ENCODE measurements at regions not wholly inside any gene's neighbourhood (a gene's known extent, or its start where the extent isn't known, plus 50 kb on each side); places are given as distances from the start of the nearest gene placed in this dataset.

DNA sequence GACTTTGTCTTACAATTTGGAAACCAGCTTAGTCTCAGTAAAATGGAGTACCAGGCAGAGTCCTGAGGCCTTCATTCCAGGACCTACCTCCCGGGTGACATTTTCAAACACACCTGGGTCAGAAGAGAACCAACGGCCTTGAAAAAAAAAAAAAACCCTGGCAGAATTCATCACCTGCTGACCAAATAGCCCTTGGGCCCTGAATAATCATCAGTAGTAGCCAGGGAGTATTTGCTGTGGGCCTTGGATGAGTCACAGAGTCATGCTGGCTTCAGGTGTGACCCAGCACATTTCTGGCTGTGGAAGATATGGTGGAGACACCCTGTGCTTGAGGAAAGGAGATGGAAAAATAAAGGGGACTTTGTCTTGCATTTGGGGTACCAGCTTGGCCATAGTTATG is 92.2 kb downstream of the LPAR4 start:
- TF ChIP-seq, protein P1, sequence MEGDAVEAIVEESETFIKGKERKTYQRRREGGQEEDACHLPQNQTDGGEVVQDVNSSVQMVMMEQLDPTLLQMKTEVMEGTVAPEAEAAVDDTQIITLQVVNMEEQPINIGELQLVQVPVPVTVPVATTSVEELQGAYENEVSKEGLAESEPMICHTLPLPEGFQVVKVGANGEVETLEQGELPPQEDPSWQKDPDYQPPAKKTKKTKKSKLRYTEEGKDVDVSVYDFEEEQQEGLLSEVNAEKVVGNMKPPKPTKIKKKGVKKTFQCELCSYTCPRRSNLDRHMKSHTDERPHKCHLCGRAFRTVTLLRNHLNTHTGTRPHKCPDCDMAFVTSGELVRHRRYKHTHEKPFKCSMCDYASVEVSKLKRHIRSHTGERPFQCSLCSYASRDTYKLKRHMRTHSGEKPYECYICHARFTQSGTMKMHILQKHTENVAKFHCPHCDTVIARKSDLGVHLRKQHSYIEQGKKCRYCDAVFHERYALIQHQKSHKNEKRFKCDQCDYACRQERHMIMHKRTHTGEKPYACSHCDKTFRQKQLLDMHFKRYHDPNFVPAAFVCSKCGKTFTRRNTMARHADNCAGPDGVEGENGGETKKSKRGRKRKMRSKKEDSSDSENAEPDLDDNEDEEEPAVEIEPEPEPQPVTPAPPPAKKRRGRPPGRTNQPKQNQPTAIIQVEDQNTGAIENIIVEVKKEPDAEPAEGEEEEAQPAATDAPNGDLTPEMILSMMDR (IDR thresholded peaks at IDR 0.05) = no peak
- no peak for TF ChIP-seq POLR2A (IDR thresholded peaks at IDR 0.05)
- TF ChIP-seq POLR2AphosphoS5 (IDR thresholded peaks at IDR 0.05) = no peak
- TF ChIP-seq EP300 (IDR thresholded peaks at IDR 0.05; ENCODE audit: low read depth) = no peak

Data from transverse colon (tissue), 4 donors.